Dedifferentiated amniotic fluid mesenchymal stem cell (primary cell): ENCODE measurements at regions not wholly inside any gene's neighbourhood (a gene's known extent, or its start where the extent isn't known, plus 50 kb on each side); places are given as distances from the start of the nearest gene placed in this dataset.

Experiments used
- DNase-seq: peaks from one replicate; pipeline ENCODE4 v3.0.0-alpha.2; 2016; ENCODE audit errors: extremely low spot score

- DNase-seq, result no peak
Observed at GRCh38 chr2:59680863-59681262, 872.6 kb downstream of the BCL11A start.

- DNase-seq, result no peak
Observed at GRCh38 chr2:59677158-59677557, 876.3 kb downstream of the BCL11A start.

GRCh38 chr2:59674100-59674499 lies 879.4 kb downstream of the BCL11A start:
- no peak for DNase-seq

- DNase-seq, result no peak
Observed at GRCh38 chr2:59665021-59665420, 888.4 kb downstream of the BCL11A start.

GRCh38 chr2:59662127-59662861 lies 891.2 kb downstream of the BCL11A start:
- DNase-seq, result no peak

GRCh38 chr2:59660262-59660661 lies 893.2 kb downstream of the BCL11A start:
- DNase-seq, result no peak

GRCh38 chr2:59658906-59659635 lies 894.4 kb downstream of the BCL11A start:
- no peak for DNase-seq

- DNase-seq, result no peak
Observed at GRCh38 chr2:59655809-59656208, 897.6 kb downstream of the BCL11A start.

GRCh38 chr2:59654710-59655109 lies 898.7 kb downstream of the BCL11A start:
- DNase-seq, result no peak

- no peak for DNase-seq
Observed at GRCh38 chr2:59653164-59653563, 900.3 kb downstream of the BCL11A start.

GRCh38 chr2:59630789-59631188 lies 922.7 kb downstream of the BCL11A start:
- DNase-seq, result no peak

- DNase-seq, result no peak
Observed at GRCh38 chr2:59627599-59627998, 925.9 kb downstream of the BCL11A start.

- DNase-seq, result no peak
Observed at GRCh38 chr2:59622599-59623308, 930.7 kb downstream of the BCL11A start.

- no peak for DNase-seq
Observed at GRCh38 chr2:59604123-59604522, 949.3 kb downstream of the BCL11A start.

GRCh38 chr2:59594671-59595222 lies 958.7 kb downstream of the BCL11A start:
- no peak for DNase-seq

- DNase-seq, result no peak
Observed at GRCh38 chr2:59590798-59591197, 962.7 kb downstream of the BCL11A start.

- no peak for DNase-seq
Observed at GRCh38 chr2:59589881-59590280, 963.6 kb downstream of the BCL11A start.

GRCh38 chr2:59588286-59588685 lies 965.2 kb downstream of the BCL11A start:
- DNase-seq, result no peak

GRCh38 chr2:59586176-59586575 lies 967.3 kb downstream of the BCL11A start:
- no peak for DNase-seq

- DNase-seq, result no peak
Observed at GRCh38 chr2:59585655-59586054, 967.8 kb downstream of the BCL11A start.

GRCh38 chr2:59584958-59585357 lies 968.5 kb downstream of the BCL11A start:
- DNase-seq, result no peak

- DNase-seq, result no peak
Observed at GRCh38 chr2:59583173-59583765, 970.2 kb downstream of the BCL11A start.
